ENCODE measurements at regions not wholly inside any gene's neighbourhood (a gene's known extent, or its start where the extent isn't known, plus 50 kb on each side); places are given as distances from the start of the nearest gene placed in this dataset.

DNA sequence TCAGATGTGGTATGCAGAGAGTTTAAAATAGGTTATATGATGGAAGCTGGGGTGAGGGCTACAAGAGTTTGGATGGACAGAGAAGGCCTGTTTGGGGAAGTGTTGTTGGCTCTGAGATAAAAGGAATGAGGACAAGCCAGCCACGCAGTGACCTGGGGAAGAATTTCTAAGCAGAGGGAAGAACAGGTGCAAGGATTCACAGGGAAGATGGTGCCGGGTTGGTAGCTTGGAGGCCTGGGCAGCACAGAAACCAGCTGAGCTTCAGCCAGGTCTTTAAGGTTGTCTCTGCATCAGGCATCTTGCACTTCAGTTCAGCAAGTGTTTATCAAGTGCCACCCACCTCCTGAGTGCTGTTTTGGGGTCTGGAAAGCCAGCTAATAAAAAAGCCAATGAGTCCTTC is 1163.7 kb downstream of the AACS start:
- Histone ChIP-seq H3K27me3 (ENCODE audit: insufficient read depth) (no peaks in the 10 kb centered on the region), H3F3A (replicated peaks; ENCODE audit: low read depth) (no peaks in the 10 kb centered on the region), H3K4me3 (no peak overlapping the region), H3K9me2 (ENCODE audit: insufficient read depth) (0 out of 2 replicates have a peak, but pooled peaks cover 3% of the 10 kb centered on the region), H3K4me1 (ENCODE audit: insufficient read depth) (peaks cover 10% of the 10 kb centered on the region; the same call in 1 of the 2 replicates), H3K36me3 (ENCODE audit: insufficient read depth) (peaks cover 4% of the 10 kb centered on the region; the same call in 1 of the 2 replicates), H3K4me2 (no peak overlapping the region), H4K20me1 (replicated peaks; ENCODE audit: insufficient read depth) (no peaks in the 10 kb centered on the region), H2AFZ (no peak overlapping the region), H3K79me2 (replicated peaks; ENCODE audit: insufficient read depth) (no peaks in the 10 kb centered on the region), H3K27ac (ENCODE audit: low read depth) (no peak overlapping the region)
- Mint-ChIP-seq H3K36me3 (ENCODE audit: low read depth) (peaks cover 37% of the 10 kb centered on the region; the same call in 2 of the 3 replicates), H3K9me3 (peaks cover 96% of the 10 kb centered on the region), H3K27me3 (ENCODE audit: insufficient read depth, low read depth, poor library complexity) (no peaks in the 10 kb centered on the region), H3K4me3 (no peak overlapping the region), H3K27ac (no peak overlapping the region), H3K4me1 (no peaks in the 10 kb centered on the region)
- TF ChIP-seq EZH2 (IDR thresholded peaks at IDR 0.05; ENCODE audit: low read depth, unreplicated experiment) (no peak), ZNF114 (CRISPR knock-in tag; IDR thresholded peaks at IDR 0.05) (no peak), ZNF331 (CRISPR knock-in tag; IDR thresholded peaks at IDR 0.05; ENCODE audit: low read depth) (no peak), NANOG (IDR thresholded peaks at IDR 0.05; ENCODE audit: borderline replicate concordance) (no peak), STAT1 (IDR thresholded peaks at IDR 0.05; ENCODE audit: unreplicated experiment) (no peak), CREB1 (CRISPR knock-in tag; IDR thresholded peaks at IDR 0.05; ENCODE audit: low read depth) (no peak)
- TF ChIP-seq, protein P1, sequence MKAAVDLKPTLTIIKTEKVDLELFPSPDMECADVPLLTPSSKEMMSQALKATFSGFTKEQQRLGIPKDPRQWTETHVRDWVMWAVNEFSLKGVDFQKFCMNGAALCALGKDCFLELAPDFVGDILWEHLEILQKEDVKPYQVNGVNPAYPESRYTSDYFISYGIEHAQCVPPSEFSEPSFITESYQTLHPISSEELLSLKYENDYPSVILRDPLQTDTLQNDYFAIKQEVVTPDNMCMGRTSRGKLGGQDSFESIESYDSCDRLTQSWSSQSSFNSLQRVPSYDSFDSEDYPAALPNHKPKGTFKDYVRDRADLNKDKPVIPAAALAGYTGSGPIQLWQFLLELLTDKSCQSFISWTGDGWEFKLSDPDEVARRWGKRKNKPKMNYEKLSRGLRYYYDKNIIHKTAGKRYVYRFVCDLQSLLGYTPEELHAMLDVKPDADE (IDR thresholded peaks at IDR 0.05): no peak
- TF ChIP-seq, protein P2, sequence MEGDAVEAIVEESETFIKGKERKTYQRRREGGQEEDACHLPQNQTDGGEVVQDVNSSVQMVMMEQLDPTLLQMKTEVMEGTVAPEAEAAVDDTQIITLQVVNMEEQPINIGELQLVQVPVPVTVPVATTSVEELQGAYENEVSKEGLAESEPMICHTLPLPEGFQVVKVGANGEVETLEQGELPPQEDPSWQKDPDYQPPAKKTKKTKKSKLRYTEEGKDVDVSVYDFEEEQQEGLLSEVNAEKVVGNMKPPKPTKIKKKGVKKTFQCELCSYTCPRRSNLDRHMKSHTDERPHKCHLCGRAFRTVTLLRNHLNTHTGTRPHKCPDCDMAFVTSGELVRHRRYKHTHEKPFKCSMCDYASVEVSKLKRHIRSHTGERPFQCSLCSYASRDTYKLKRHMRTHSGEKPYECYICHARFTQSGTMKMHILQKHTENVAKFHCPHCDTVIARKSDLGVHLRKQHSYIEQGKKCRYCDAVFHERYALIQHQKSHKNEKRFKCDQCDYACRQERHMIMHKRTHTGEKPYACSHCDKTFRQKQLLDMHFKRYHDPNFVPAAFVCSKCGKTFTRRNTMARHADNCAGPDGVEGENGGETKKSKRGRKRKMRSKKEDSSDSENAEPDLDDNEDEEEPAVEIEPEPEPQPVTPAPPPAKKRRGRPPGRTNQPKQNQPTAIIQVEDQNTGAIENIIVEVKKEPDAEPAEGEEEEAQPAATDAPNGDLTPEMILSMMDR (conservative IDR thresholded peaks at IDR 0.05; ENCODE audit: low read depth in 2 of 2): no peak
- TF ChIP-seq, protein P3, sequence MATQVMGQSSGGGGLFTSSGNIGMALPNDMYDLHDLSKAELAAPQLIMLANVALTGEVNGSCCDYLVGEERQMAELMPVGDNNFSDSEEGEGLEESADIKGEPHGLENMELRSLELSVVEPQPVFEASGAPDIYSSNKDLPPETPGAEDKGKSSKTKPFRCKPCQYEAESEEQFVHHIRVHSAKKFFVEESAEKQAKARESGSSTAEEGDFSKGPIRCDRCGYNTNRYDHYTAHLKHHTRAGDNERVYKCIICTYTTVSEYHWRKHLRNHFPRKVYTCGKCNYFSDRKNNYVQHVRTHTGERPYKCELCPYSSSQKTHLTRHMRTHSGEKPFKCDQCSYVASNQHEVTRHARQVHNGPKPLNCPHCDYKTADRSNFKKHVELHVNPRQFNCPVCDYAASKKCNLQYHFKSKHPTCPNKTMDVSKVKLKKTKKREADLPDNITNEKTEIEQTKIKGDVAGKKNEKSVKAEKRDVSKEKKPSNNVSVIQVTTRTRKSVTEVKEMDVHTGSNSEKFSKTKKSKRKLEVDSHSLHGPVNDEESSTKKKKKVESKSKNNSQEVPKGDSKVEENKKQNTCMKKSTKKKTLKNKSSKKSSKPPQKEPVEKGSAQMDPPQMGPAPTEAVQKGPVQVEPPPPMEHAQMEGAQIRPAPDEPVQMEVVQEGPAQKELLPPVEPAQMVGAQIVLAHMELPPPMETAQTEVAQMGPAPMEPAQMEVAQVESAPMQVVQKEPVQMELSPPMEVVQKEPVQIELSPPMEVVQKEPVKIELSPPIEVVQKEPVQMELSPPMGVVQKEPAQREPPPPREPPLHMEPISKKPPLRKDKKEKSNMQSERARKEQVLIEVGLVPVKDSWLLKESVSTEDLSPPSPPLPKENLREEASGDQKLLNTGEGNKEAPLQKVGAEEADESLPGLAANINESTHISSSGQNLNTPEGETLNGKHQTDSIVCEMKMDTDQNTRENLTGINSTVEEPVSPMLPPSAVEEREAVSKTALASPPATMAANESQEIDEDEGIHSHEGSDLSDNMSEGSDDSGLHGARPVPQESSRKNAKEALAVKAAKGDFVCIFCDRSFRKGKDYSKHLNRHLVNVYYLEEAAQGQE (IDR thresholded peaks at IDR 0.05; ENCODE audit: unreplicated experiment): no peak
- TF ChIP-seq, protein P4, sequence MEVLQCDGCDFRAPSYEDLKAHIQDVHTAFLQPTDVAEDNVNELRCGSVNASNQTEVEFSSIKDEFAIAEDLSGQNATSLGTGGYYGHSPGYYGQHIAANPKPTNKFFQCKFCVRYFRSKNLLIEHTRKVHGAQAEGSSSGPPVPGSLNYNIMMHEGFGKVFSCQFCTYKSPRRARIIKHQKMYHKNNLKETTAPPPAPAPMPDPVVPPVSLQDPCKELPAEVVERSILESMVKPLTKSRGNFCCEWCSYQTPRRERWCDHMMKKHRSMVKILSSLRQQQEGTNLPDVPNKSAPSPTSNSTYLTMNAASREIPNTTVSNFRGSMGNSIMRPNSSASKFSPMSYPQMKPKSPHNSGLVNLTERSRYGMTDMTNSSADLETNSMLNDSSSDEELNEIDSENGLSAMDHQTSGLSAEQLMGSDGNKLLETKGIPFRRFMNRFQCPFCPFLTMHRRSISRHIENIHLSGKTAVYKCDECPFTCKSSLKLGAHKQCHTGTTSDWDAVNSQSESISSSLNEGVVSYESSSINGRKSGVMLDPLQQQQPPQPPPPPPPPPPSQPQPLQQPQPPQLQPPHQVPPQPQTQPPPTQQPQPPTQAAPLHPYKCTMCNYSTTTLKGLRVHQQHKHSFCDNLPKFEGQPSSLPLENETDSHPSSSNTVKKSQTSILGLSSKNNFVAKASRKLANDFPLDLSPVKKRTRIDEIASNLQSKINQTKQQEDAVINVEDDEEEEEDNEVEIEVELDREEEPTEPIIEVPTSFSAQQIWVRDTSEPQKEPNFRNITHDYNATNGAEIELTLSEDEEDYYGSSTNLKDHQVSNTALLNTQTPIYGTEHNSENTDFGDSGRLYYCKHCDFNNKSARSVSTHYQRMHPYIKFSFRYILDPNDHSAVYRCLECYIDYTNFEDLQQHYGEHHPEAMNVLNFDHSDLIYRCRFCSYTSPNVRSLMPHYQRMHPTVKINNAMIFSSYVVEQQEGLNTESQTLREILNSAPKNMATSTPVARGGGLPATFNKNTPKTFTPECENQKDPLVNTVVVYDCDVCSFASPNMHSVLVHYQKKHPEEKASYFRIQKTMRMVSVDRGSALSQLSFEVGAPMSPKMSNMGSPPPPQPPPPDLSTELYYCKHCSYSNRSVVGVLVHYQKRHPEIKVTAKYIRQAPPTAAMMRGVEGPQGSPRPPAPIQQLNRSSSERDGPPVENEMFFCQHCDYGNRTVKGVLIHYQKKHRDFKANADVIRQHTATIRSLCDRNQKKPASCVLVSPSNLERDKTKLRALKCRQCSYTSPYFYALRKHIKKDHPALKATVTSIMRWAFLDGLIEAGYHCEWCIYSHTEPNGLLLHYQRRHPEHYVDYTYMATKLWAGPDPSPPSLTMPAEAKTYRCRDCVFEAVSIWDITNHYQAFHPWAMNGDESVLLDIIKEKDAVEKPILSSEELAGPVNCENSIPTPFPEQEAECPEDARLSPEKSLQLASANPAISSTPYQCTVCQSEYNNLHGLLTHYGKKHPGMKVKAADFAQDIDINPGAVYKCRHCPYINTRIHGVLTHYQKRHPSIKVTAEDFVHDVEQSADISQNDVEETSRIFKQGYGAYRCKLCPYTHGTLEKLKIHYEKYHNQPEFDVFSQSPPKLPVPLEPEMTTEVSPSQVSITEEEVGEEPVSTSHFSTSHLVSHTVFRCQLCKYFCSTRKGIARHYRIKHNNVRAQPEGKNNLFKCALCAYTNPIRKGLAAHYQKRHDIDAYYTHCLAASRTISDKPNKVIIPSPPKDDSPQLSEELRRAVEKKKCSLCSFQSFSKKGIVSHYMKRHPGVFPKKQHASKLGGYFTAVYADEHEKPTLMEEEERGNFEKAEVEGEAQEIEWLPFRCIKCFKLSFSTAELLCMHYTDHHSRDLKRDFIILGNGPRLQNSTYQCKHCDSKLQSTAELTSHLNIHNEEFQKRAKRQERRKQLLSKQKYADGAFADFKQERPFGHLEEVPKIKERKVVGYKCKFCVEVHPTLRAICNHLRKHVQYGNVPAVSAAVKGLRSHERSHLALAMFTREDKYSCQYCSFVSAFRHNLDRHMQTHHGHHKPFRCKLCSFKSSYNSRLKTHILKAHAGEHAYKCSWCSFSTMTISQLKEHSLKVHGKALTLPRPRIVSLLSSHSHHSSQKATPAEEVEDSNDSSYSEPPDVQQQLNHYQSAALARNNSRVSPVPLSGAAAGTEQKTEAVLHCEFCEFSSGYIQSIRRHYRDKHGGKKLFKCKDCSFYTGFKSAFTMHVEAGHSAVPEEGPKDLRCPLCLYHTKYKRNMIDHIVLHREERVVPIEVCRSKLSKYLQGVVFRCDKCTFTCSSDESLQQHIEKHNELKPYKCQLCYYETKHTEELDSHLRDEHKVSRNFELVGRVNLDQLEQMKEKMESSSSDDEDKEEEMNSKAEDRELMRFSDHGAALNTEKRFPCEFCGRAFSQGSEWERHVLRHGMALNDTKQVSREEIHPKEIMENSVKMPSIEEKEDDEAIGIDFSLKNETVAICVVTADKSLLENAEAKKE (CRISPR knock-in tag; IDR thresholded peaks at IDR 0.05): no peak
- DNase-seq (ENCODE audit: low spot score): no peak
- no peak for ATAC-seq
